ENCODE measurements at regions not wholly inside any gene's neighbourhood (a gene's known extent, or its start where the extent isn't known, plus 50 kb on each side); places are given as distances from the start of the nearest gene placed in this dataset.
A peak's percentile ranks its signal among the peaks of the same experiment; 100 is the strongest.
"Not testable (repeated sequence)": the region's sequence is repeated elsewhere in the genome, so short reads cannot be mapped to it uniquely, and the experiment has no call there.

GRCh38 chr5:125484272-125484741 is 737.9 kb upstream of the ZNF608 start:
- Histone ChIP-seq H3K27me3 (no peaks in the 10 kb centered on the region), H3K9me3 (no peaks in the 10 kb centered on the region), H3K36me3 (no peaks in the 10 kb centered on the region), H3K4me1 (peaks cover 51% of the 10 kb centered on the region), H3K27ac (peak overlapping the region; percentile 85), H3K4me3 (no peak overlapping the region)
- TF ChIP-seq POLR2AphosphoS5 (IDR thresholded peaks at IDR 0.05) (peak in 2 of 3 donors; percentile 10 to 49), POLR2A (IDR thresholded peaks at IDR 0.05) (no peak), CTCF (IDR thresholded peaks at IDR 0.05) (no peak)
- WGBS = 11% methylated on average over 3 of the region's 3 CpGs
- no peak for DNase-seq (ENCODE audit: low spot score in 2 of 2)

GRCh38 chr5:125484742-125485641 is 738.6 kb upstream of the ZNF608 start:
- peak in 1 of 2 donors; percentile 71 for DNase-seq (ENCODE audit: low spot score in 2 of 2)
- TF ChIP-seq POLR2A (IDR thresholded peaks at IDR 0.05) (no peak), EP300 (IDR thresholded peaks at IDR 0.05) (peak; percentile 19), CTCF (IDR thresholded peaks at IDR 0.05) (no peak), POLR2AphosphoS5 (IDR thresholded peaks at IDR 0.05) (peak; percentile 9 to 77 (median 31))
- peaks cover 51% of the 10 kb centered on the region for H3K4me1 ChIP-seq
- H3K27ac ChIP-seq = peak overlapping the region; percentile 85
- no peaks in the 10 kb centered on the region for H3K36me3 ChIP-seq
- H3K4me3 ChIP-seq = no peak overlapping the region
- H3K9me3 ChIP-seq = no peaks in the 10 kb centered on the region
- no peaks in the 10 kb centered on the region for H3K27me3 ChIP-seq
- WGBS = 7% methylated on average over 10 of the region's 10 CpGs

GRCh38 chr5:125485771-125486170 is 739.3 kb upstream of the ZNF608 start:
- no peaks in the 10 kb centered on the region for H3K36me3 ChIP-seq
- no peaks in the 10 kb centered on the region for H3K27me3 ChIP-seq
- WGBS = 54% methylated on average over 3 of the region's 3 CpGs
- TF ChIP-seq EP300 (IDR thresholded peaks at IDR 0.05) (no peak), CTCF (IDR thresholded peaks at IDR 0.05) (no peak), POLR2AphosphoS5 (IDR thresholded peaks at IDR 0.05) (no peak), POLR2A (IDR thresholded peaks at IDR 0.05) (no peak)
- no peaks in the 10 kb centered on the region for H3K9me3 ChIP-seq
- peaks cover 49% of the 10 kb centered on the region for H3K4me1 ChIP-seq
- no peak overlapping the region for H3K4me3 ChIP-seq
- no peak for DNase-seq (ENCODE audit: low spot score in 2 of 2)
- peak overlapping the region; percentile 85 for H3K27ac ChIP-seq

- Histone ChIP-seq H3K4me1 (peaks cover 40% of the 10 kb centered on the region), H3K27ac (no peak overlapping the region), H3K27me3 (no peaks in the 10 kb centered on the region), H3K36me3 (no peaks in the 10 kb centered on the region), H3K4me3 (no peak overlapping the region), H3K9me3 (no peaks in the 10 kb centered on the region)
- no peak for TF ChIP-seq EP300 (IDR thresholded peaks at IDR 0.05)
- TF ChIP-seq CTCF (IDR thresholded peaks at IDR 0.05) = no peak
- TF ChIP-seq POLR2A (IDR thresholded peaks at IDR 0.05) = no peak
- TF ChIP-seq POLR2AphosphoS5 (IDR thresholded peaks at IDR 0.05) = no peak
- no peak for DNase-seq (ENCODE audit: low spot score in 2 of 2)
- WGBS = 77% methylated on average over 2 of the region's 2 CpGs
Measured at GRCh38 chr5:125486634-125487033, 740.2 kb upstream of the ZNF608 start.

GRCh38 chr5:125487231-125487630 is 740.8 kb upstream of the ZNF608 start:
- TF ChIP-seq CTCF (IDR thresholded peaks at IDR 0.05) = no peak
- no peak for TF ChIP-seq POLR2A (IDR thresholded peaks at IDR 0.05)
- TF ChIP-seq EP300 (IDR thresholded peaks at IDR 0.05) = no peak
- no peak for TF ChIP-seq POLR2AphosphoS5 (IDR thresholded peaks at IDR 0.05)
- DNase-seq (ENCODE audit: low spot score in 2 of 2) = no peak
- Histone ChIP-seq H3K27ac (no peak overlapping the region), H3K36me3 (no peaks in the 10 kb centered on the region), H3K4me1 (peaks cover 36% of the 10 kb centered on the region), H3K9me3 (no peaks in the 10 kb centered on the region), H3K4me3 (no peak overlapping the region), H3K27me3 (no peaks in the 10 kb centered on the region)
- WGBS = 79% methylated on average over 3 of the region's 3 CpGs

GRCh38 chr5:125487652-125488051 is 741.2 kb upstream of the ZNF608 start:
- 85% methylated on average over 4 of the region's 4 CpGs for WGBS
- not testable (repeated sequence) for H3K36me3 ChIP-seq; DNase-seq (ENCODE audit: low spot score in 2 of 2); H3K27ac ChIP-seq; H3K4me3 ChIP-seq; H3K9me3 ChIP-seq; H3K27me3 ChIP-seq
- peaks cover 37% of the 10 kb centered on the region for H3K4me1 ChIP-seq

Measured in suprapubic skin (tissue), 4 donors.